Hepatocyte (in vitro differentiated cells): ENCODE measurements at regions not wholly inside any gene's neighbourhood (a gene's known extent, or its start where the extent isn't known, plus 50 kb on each side); places are given as distances from the start of the nearest gene placed in this dataset.

Experiments used
- DNase-seq: peaks from one replicate; pipeline ENCODE4 v3.0.0-alpha.2; 2016; ENCODE audit warnings: low spot score
- H2AFZ ChIP-seq: fragments of 200-600 bp; sonication (generic); 2 replicates; pipeline ENCODE4 v1.6.0; 2016; ENCODE audit warnings: antibody characterized with exemption, mild to moderate bottlenecking
- H3K27ac ChIP-seq: fragments of 200-600 bp; sonication (generic); 2 replicates; pipeline ENCODE4 v1.5.1; 2016; ENCODE audit warnings: mild to moderate bottlenecking
- H3K27me3 ChIP-seq: fragments of 200-600 bp; sonication (generic); 2 replicates; pipeline ENCODE4 v1.6.1; 2016
- H3K36me3 ChIP-seq: fragments of 200-600 bp; sonication (generic); replicated peaks from 2 replicates; pipeline ENCODE4 v1.5.1; 2016; ENCODE audit warnings: low read depth; ENCODE audit not compliant: insufficient read depth
- H3K4me1 ChIP-seq: fragments of 200-600 bp; sonication (generic); 2 replicates; pipeline ENCODE4 v1.5.1; 2016; ENCODE audit warnings: mild to moderate bottlenecking, moderate library complexity; ENCODE audit not compliant: insufficient read depth
- H3K4me2 ChIP-seq: fragments of 200-600 bp; sonication (generic); 2 replicates; pipeline ENCODE4 v1.6.0; 2016
- H3K4me3 ChIP-seq: fragments of 200-600 bp; sonication (generic); 2 replicates; pipeline ENCODE4 v1.5.1; 2016; ENCODE audit warnings: mild to moderate bottlenecking
- H3K79me2 ChIP-seq: fragments of 200-600 bp; sonication (generic); 2 replicates; pipeline ENCODE4 v1.6.0; 2017; ENCODE audit warnings: mild to moderate bottlenecking
- H3K9me2 ChIP-seq: fragments of 200-600 bp; sonication (generic); replicated peaks from 2 replicates; pipeline ENCODE4 v1.6.0; 2017; ENCODE audit warnings: mild to moderate bottlenecking; ENCODE audit not compliant: insufficient read depth
- H3K9me3 ChIP-seq: fragments of 200-600 bp; sonication (generic); 2 replicates; pipeline ENCODE4 v1.5.1; 2016; ENCODE audit warnings: low read depth, mild to moderate bottlenecking
- H4K20me1 ChIP-seq: fragments of 200-600 bp; sonication (generic); 2 replicates; pipeline ENCODE4 v1.6.0; 2016; ENCODE audit warnings: mild to moderate bottlenecking; ENCODE audit not compliant: insufficient read depth, poor library complexity, severe bottlenecking
- EZH2 ChIP-seq: fragments of 200-600 bp; sonication (generic); IDR thresholded peaks from 2 replicates; pipeline ENCODE4 v1.6.1; 2016; ENCODE audit warnings: antibody characterized with exemption, mild to moderate bottlenecking, borderline replicate concordance
- EZH2phosphoT487 ChIP-seq: fragments of 200-600 bp; sonication (generic); IDR thresholded peaks from one replicate; pipeline ENCODE4 v1.6.1; 2018; ENCODE audit warnings: antibody characterized with exemption, mild to moderate bottlenecking, low read depth, moderate library complexity; ENCODE audit not compliant: unreplicated experiment, severe bottlenecking
- WGBS: methylation state at CpG from one replicate; pipeline ENCODE4 v1.1.6; 2016; ENCODE audit warnings: low lambda C conversion rate; ENCODE audit errors: missing lambda C conversion rate; 5-methylcytosine and 5-hydroxymethylcytosine counted together
- TF ChIP-seq, protein P1 (sequence below): fragments of 200-600 bp; sonication (generic); IDR thresholded peaks from 2 replicates; pipeline ENCODE4 v1.5.1; 2016; ENCODE audit warnings: antibody characterized with exemption, mild to moderate bottlenecking; ENCODE audit not compliant: poor library complexity

DNA sequence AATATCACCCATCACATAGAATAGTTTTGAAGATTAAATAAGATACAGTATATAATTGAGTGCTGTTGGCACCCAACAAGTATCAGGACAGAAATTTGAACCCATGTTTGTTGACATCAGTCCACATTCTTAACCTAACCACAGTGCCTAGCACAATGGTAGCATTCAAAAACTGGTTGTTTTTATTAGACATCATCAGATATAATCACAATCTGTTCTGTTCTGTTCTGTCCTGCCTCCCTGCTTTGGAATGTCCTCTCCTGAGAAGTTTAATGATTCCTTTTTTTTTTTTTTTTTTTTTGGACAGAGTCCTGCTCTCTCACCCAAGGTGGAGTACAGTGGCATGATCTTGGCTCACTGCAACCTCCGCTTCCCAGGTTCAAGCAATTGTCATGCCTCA is 476.6 kb downstream of the RMST start:
- Histone ChIP-seq H4K20me1 (no peaks in the 10 kb centered on the region), H3K27ac (no peak overlapping the region), H3K36me3 (no peaks in the 10 kb centered on the region), H3K4me1 (no peaks in the 10 kb centered on the region), H2AFZ (no peak overlapping the region), H3K9me2 (no peaks in the 10 kb centered on the region), H3K27me3 (no peaks in the 10 kb centered on the region), H3K4me3 (no peak overlapping the region), H3K79me2 (no peaks in the 10 kb centered on the region), H3K4me2 (no peak overlapping the region), H3K9me3 (no peaks in the 10 kb centered on the region)
- TF ChIP-seq EZH2phosphoT487 (no peak), EZH2 (no peak)
- TF ChIP-seq, protein P1, sequence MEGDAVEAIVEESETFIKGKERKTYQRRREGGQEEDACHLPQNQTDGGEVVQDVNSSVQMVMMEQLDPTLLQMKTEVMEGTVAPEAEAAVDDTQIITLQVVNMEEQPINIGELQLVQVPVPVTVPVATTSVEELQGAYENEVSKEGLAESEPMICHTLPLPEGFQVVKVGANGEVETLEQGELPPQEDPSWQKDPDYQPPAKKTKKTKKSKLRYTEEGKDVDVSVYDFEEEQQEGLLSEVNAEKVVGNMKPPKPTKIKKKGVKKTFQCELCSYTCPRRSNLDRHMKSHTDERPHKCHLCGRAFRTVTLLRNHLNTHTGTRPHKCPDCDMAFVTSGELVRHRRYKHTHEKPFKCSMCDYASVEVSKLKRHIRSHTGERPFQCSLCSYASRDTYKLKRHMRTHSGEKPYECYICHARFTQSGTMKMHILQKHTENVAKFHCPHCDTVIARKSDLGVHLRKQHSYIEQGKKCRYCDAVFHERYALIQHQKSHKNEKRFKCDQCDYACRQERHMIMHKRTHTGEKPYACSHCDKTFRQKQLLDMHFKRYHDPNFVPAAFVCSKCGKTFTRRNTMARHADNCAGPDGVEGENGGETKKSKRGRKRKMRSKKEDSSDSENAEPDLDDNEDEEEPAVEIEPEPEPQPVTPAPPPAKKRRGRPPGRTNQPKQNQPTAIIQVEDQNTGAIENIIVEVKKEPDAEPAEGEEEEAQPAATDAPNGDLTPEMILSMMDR, result no peak
- no peak for DNase-seq
- 92% methylated on average over 1 of the region's 1 CpG for WGBS

DNA sequence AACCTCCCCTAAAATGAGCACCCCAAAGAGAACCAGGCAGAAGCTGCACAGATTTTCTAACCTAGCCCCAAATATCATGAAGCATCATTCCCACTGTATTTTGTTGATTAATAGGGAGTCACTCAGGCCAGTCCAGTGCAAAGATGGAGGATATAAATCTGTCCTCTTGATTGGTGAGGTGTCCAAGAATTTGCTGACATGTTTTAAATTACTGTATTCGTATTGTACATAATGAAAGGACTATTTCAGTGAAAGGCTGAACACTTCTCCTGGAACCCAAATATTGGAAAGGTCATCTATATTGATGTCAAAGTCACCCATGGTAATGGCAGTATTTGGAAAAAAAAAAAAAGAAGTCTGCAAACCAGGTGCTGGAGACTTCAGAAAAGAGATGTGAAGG is 477.5 kb downstream of the RMST start:
- Histone ChIP-seq H3K4me1 (no peaks in the 10 kb centered on the region), H4K20me1 (no peaks in the 10 kb centered on the region), H3K9me2 (no peaks in the 10 kb centered on the region), H2AFZ (no peak overlapping the region), H3K79me2 (no peaks in the 10 kb centered on the region), H3K9me3 (no peaks in the 10 kb centered on the region), H3K27ac (no peak overlapping the region), H3K36me3 (no peaks in the 10 kb centered on the region), H3K4me3 (no peak overlapping the region), H3K4me2 (no peak overlapping the region), H3K27me3 (no peaks in the 10 kb centered on the region)
- no peak for DNase-seq
- 88% methylated on average over 1 of the region's 1 CpG for WGBS
- TF ChIP-seq EZH2phosphoT487 (no peak), EZH2 (no peak)
- TF ChIP-seq, protein P1, result no peak

DNA sequence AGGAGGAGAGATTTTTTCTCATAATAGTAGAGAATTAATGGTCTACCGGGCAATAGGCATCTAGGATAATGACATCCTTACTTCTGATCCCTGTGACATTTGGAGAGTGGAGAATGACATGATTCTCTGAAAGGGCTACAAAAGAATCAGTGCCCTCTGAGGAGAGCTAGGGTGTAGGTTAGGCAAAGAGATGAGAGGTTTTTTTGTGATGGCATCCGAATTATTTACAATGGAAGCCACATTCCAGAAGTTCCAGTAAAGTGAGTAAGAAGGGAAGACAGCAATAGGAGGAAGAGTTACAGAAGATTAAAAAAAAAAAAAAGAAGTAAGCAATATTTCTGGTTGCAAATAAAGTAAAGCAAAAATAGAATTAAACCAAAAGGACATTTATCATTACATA is 478.0 kb downstream of the RMST start:
- Histone ChIP-seq H3K36me3 (no peaks in the 10 kb centered on the region), H3K27me3 (no peaks in the 10 kb centered on the region), H3K27ac (no peak overlapping the region), H3K4me3 (no peak overlapping the region), H3K79me2 (no peaks in the 10 kb centered on the region), H4K20me1 (no peaks in the 10 kb centered on the region), H3K4me2 (no peak overlapping the region), H2AFZ (no peak overlapping the region), H3K9me2 (no peaks in the 10 kb centered on the region), H3K4me1 (no peaks in the 10 kb centered on the region), H3K9me3 (no peaks in the 10 kb centered on the region)
- DNase-seq, result no peak
- 58% methylated on average over 2 of the region's 2 CpGs for WGBS
- TF ChIP-seq EZH2phosphoT487 (no peak), EZH2 (no peak)
- TF ChIP-seq, protein P1, result no peak
